Fibroblast of lung (primary cell): ENCODE measurements at regions not wholly inside any gene's neighbourhood (a gene's known extent, or its start where the extent isn't known, plus 50 kb on each side); places are given as distances from the start of the nearest gene placed in this dataset.

Experiments
- EZH2 ChIP-seq: IDR thresholded peaks from 2 replicates; pipeline ENCODE4 v1.5.1; 2012; ENCODE audit warnings: low read length, control low read depth, mild to moderate bottlenecking; ENCODE audit errors: missing control alignments
- TF ChIP-seq, protein P1 (sequence below), 2 donors: IDR thresholded peaks in 1 of 2; conservative IDR thresholded peaks in 1 of 2; 1 replicate in 1 of 2; 2 replicates in 1 of 2; pipeline ENCODE4 v1.5.1; 2011 to 2012; ENCODE audit warnings: low read length in 2 of 2, control low read depth in 1 of 2, inconsistent platforms in 1 of 2, low read depth in 1 of 2, mild to moderate bottlenecking in 1 of 2

DNA sequence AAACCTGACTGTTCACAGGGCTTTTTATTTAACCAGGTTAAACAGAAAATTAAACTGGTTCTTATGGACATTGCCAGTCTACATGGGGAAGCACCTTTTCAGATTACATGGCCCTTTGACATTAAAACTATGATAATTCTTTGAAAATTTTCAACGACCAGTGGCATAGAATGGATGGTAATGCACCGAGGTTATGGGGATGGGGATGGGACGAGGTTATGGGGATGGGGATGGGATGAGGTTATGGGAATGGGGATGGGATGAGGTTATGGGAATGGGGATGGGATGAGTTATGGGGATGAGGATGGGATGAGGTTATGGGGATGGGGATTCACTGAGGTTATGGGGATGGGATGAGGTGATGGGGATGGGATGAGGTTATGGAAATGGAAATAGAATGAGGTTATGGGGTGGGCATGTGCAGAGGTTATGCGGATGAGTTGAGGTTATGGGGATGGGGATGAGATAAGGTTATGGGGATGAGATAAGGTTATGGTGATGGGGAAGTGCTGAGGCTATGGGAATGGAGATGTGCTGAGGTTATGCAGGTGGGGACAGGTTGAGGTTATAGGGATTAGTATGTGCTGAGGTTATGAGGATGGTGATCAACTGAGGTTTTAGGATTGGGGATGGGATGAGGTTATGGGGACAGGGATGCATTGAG, 541.9 kb downstream of the CDH26 start:
- TF ChIP-seq EZH2, result no peak
- TF ChIP-seq, protein P1, sequence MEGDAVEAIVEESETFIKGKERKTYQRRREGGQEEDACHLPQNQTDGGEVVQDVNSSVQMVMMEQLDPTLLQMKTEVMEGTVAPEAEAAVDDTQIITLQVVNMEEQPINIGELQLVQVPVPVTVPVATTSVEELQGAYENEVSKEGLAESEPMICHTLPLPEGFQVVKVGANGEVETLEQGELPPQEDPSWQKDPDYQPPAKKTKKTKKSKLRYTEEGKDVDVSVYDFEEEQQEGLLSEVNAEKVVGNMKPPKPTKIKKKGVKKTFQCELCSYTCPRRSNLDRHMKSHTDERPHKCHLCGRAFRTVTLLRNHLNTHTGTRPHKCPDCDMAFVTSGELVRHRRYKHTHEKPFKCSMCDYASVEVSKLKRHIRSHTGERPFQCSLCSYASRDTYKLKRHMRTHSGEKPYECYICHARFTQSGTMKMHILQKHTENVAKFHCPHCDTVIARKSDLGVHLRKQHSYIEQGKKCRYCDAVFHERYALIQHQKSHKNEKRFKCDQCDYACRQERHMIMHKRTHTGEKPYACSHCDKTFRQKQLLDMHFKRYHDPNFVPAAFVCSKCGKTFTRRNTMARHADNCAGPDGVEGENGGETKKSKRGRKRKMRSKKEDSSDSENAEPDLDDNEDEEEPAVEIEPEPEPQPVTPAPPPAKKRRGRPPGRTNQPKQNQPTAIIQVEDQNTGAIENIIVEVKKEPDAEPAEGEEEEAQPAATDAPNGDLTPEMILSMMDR (conservative IDR thresholded peaks at IDR 0.05 in 1 of 2, IDR thresholded peaks at IDR 0.05 in 1 of 2; ENCODE audit: low read depth in 1 of 2, low read length in 2 of 2), result no peak
